ENCODE measurements at regions not wholly inside any gene's neighbourhood (a gene's known extent, or its start where the extent isn't known, plus 50 kb on each side); places are given as distances from the start of the nearest gene placed in this dataset.

DNA sequence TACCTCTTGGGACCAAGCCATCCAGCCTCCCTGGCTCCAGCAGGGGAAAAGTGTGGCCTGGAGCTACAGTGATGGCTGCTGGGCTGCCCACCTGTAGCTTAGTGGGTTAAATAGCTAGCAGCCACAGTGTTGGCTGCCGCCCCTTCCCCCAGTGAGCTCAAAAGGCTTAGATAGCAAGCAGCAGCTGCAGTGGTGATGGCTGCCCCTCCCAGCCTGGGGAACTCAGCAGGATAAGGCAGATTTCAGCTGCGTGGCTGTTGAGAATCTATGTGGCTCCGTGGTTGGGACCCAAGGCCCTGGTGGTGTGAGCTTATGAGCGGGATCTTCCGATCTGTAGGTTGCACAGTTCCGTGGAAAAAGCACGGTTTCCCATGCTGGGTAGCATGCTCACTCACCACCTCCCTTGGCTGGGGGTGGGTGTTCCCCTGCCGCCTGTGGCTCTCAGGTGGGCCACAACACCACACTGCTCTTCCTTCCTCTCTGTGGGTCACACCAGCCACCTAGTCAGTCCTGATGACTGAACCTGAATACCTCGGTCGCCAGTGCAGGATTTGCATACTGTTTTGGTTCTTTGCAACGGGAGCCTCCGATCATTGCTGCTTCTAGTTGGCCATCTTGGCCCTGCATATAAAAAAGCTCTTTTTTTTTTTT, 946.5 kb upstream of the FAM98A start:
- DNase-seq (ENCODE audit: low read depth) = no peak
- H3K4me3 ChIP-seq (ENCODE audit: control insufficient read depth, low read depth, low read length) = no peak overlapping the region
- no peak for TF ChIP-seq CTCF (IDR thresholded peaks at IDR 0.05; ENCODE audit: control insufficient read depth, insufficient read depth, low read depth, low read length, missing control alignments)

- TF ChIP-seq CTCF (IDR thresholded peaks at IDR 0.05; ENCODE audit: control insufficient read depth, insufficient read depth, low read depth, low read length, missing control alignments) = no peak
- DNase-seq (ENCODE audit: low read depth) = no peak
- no peak overlapping the region for H3K4me3 ChIP-seq (ENCODE audit: control insufficient read depth, low read depth, low read length)
These were observed 935.7 kb upstream of the FAM98A start for GRCh38 chr2:34534761-34535160.

DNA sequence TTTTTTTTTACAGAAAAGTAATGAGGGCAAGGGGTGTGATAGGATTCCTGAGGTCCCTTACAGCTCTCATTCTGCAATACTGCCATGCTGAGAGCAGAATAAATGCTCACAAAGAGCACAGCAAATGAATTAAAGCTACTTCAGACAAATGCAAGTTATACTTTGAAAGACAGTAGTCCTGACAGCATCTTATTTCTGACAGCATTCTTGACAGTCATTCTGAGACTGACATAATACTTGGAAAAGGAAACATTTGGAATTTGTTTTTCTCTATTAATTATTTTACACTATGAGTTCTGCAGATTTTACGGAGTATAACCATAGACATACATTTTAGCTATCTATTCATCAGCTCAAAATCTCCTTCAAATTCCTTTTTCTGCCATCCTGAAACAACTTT, 935.2 kb upstream of the FAM98A start:
- DNase-seq (ENCODE audit: low read depth) = no peak
- H3K4me3 ChIP-seq (ENCODE audit: control insufficient read depth, low read depth, low read length) = no peak overlapping the region
- no peak for TF ChIP-seq CTCF (IDR thresholded peaks at IDR 0.05; ENCODE audit: control insufficient read depth, insufficient read depth, low read depth, low read length, missing control alignments)

DNA sequence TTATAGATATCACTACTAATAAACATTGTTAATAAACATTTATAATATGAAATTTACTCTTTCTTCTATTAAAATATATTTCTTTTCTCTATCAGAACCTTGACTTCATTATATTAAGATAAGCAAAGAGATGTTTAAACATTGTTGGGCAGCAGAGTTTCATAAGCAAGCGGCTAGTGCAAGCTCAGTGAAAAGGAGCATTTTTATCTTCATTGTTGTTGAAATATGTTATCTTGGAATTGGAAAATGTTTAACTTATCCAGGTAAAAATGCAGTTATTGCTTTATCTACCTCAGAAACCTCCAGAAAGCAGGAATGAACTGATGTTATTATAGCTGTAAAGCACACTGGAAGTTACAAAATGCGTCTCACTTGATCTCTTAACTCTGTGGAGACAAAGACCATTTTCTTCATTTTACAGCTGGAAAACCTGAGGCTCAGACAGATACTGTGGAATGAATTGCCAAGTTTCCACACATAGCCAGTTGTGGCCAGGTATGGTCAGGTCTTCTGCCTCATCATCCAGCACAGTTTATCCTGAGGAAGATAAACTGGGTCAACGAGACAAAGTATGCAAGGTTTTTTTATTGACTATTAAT, 934.6 kb upstream of the FAM98A start:
- no peak for TF ChIP-seq CTCF (IDR thresholded peaks at IDR 0.05; ENCODE audit: control insufficient read depth, insufficient read depth, low read depth, low read length, missing control alignments)

DNA sequence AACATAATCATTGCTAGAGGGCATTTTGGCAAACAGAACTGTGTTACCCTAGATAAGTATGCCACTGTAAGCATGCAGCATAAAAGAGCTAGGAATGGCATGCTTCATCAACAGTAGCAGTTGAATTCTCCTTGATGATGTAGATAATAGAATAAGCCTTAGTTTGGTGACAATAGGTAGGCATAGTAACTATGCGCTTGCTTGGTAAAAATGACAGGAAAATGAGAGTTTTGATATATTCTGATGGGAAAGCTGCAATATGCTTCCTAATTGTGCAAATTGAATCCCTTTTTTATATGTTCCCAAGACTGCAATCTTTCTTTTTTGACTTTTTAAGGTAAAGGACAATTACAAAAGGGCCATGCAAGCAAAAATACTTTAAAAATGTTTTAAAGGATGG, 930.9 kb upstream of the FAM98A start:
- TF ChIP-seq CTCF (IDR thresholded peaks at IDR 0.05; ENCODE audit: control insufficient read depth, insufficient read depth, low read depth, low read length, missing control alignments) = no peak
- H3K4me3 ChIP-seq (ENCODE audit: control insufficient read depth, low read depth, low read length) = no peak overlapping the region

More for the DNA sequence above, 934.6 kb upstream of the FAM98A start:
- no peak overlapping the region for H3K4me3 ChIP-seq (ENCODE audit: control insufficient read depth, low read depth, low read length)
- DNase-seq (ENCODE audit: low read depth) = no peak

DNA sequence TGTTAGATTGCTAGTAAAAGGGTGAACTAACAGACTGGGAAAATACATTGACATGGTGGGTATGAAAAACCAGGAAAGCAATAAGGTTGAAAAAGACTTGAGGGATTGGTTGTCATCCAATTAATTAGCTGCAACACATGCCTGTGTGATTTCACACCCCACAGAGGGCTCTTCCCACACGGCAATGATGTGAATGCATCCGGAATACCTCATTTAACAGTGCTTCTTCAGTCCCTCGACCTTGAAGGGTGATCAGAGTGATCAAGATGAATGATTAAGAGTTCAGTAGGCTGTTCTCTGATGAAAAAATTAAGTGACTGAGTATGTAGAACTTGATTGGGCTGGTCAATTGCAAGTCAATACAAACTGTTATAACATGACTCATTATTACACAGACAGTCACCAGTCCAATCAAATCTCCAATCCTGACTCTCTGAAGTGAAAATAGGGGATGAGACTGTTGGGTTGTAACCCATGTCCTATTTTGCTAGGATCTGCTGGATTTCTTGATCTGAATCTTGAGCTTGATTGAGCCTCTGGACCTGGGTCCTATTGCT, 924.9 kb upstream of the FAM98A start:
- H3K4me3 ChIP-seq (ENCODE audit: control insufficient read depth, low read depth, low read length) = no peak overlapping the region
- no peak for TF ChIP-seq CTCF (IDR thresholded peaks at IDR 0.05; ENCODE audit: control insufficient read depth, insufficient read depth, low read depth, low read length, missing control alignments)
- no peak for DNase-seq (ENCODE audit: low read depth)

More for the DNA sequence above, 930.9 kb upstream of the FAM98A start:
- no peak for DNase-seq (ENCODE audit: low read depth)
